ENCODE measurements at regions not wholly inside any gene's neighbourhood (a gene's known extent, or its start where the extent isn't known, plus 50 kb on each side); places are given as distances from the start of the nearest gene placed in this dataset.

DNA sequence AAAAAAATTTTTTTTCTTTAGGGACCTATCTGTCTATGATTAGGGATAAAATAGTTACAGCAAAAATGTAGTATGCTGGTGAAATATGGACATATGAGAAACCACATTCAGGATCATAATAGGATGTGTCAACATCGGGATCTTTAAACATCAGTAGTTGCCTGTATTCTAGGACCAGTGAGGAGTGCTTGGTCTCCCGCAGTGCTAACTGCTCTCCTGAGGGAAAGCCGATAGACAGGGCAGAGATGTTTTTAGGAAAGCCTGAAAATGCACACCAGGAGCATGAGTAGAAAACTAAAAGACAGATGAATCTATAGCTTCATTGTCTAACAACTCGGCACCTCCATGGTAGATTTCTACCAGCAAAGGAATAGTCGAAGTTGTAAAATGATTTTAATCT, 178.1 kb upstream of the SMIM31 start:
- Mint-ChIP-seq H3K4me3 (no peak overlapping the region), H3K4me1 (peaks cover 9% of the 10 kb centered on the region; the same call in 1 of the 2 replicates), H3K36me3 (no peaks in the 10 kb centered on the region), H3K27ac (no peak overlapping the region), H3K9me3 (peaks cover 18% of the 10 kb centered on the region), H3K27me3 (ENCODE audit: low read depth) (no peaks in the 10 kb centered on the region)
- ATAC-seq (no peak), DNase-seq (ENCODE audit: low spot score) (no peak)
- POLR2A ChIA-PET: no interaction called here
- CTCF ChIA-PET: no interaction called here
- TF ChIP-seq SOX15 (CRISPR knock-in tag; IDR thresholded peaks at IDR 0.05): no peak
- TF ChIP-seq, protein P1, sequence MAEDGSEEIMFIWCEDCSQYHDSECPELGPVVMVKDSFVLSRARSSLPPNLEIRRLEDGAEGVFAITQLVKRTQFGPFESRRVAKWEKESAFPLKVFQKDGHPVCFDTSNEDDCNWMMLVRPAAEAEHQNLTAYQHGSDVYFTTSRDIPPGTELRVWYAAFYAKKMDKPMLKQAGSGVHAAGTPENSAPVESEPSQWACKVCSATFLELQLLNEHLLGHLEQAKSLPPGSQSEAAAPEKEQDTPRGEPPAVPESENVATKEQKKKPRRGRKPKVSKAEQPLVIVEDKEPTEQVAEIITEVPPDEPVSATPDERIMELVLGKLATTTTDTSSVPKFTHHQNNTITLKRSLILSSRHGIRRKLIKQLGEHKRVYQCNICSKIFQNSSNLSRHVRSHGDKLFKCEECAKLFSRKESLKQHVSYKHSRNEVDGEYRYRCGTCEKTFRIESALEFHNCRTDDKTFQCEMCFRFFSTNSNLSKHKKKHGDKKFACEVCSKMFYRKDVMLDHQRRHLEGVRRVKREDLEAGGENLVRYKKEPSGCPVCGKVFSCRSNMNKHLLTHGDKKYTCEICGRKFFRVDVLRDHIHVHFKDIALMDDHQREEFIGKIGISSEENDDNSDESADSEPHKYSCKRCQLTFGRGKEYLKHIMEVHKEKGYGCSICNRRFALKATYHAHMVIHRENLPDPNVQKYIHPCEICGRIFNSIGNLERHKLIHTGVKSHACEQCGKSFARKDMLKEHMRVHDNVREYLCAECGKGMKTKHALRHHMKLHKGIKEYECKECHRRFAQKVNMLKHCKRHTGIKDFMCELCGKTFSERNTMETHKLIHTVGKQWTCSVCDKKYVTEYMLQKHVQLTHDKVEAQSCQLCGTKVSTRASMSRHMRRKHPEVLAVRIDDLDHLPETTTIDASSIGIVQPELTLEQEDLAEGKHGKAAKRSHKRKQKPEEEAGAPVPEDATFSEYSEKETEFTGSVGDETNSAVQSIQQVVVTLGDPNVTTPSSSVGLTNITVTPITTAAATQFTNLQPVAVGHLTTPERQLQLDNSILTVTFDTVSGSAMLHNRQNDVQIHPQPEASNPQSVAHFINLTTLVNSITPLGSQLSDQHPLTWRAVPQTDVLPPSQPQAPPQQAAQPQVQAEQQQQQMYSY (CRISPR knock-in tag; IDR thresholded peaks at IDR 0.05): no peak
- no peak for TF ChIP-seq EMX1 (CRISPR knock-in tag; IDR thresholded peaks at IDR 0.05)
- TF ChIP-seq ZNF263 (CRISPR knock-in tag; IDR thresholded peaks at IDR 0.05; ENCODE audit: low read depth): no peak
- TF ChIP-seq, protein P2, sequence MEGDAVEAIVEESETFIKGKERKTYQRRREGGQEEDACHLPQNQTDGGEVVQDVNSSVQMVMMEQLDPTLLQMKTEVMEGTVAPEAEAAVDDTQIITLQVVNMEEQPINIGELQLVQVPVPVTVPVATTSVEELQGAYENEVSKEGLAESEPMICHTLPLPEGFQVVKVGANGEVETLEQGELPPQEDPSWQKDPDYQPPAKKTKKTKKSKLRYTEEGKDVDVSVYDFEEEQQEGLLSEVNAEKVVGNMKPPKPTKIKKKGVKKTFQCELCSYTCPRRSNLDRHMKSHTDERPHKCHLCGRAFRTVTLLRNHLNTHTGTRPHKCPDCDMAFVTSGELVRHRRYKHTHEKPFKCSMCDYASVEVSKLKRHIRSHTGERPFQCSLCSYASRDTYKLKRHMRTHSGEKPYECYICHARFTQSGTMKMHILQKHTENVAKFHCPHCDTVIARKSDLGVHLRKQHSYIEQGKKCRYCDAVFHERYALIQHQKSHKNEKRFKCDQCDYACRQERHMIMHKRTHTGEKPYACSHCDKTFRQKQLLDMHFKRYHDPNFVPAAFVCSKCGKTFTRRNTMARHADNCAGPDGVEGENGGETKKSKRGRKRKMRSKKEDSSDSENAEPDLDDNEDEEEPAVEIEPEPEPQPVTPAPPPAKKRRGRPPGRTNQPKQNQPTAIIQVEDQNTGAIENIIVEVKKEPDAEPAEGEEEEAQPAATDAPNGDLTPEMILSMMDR (IDR thresholded peaks at IDR 0.05): no peak
- TF ChIP-seq ZNF671 (CRISPR knock-in tag; IDR thresholded peaks at IDR 0.05): no peak
- TF ChIP-seq NR1H2 (CRISPR knock-in tag; IDR thresholded peaks at IDR 0.05): no peak
- TF ChIP-seq MXD4 (CRISPR knock-in tag; IDR thresholded peaks at IDR 0.05; ENCODE audit: borderline replicate concordance): no peak
- TF ChIP-seq, protein P3, sequence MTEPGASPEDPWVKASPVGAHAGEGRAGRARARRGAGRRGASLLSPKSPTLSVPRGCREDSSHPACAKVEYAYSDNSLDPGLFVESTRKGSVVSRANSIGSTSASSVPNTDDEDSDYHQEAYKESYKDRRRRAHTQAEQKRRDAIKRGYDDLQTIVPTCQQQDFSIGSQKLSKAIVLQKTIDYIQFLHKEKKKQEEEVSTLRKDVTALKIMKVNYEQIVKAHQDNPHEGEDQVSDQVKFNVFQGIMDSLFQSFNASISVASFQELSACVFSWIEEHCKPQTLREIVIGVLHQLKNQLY (CRISPR knock-in tag; IDR thresholded peaks at IDR 0.05): no peak
- TF ChIP-seq OVOL2 (CRISPR knock-in tag; IDR thresholded peaks at IDR 0.05; ENCODE audit: borderline replicate concordance): no peak
- TF ChIP-seq CREB1 (CRISPR knock-in tag; IDR thresholded peaks at IDR 0.05): no peak
- TF ChIP-seq, protein P4, sequence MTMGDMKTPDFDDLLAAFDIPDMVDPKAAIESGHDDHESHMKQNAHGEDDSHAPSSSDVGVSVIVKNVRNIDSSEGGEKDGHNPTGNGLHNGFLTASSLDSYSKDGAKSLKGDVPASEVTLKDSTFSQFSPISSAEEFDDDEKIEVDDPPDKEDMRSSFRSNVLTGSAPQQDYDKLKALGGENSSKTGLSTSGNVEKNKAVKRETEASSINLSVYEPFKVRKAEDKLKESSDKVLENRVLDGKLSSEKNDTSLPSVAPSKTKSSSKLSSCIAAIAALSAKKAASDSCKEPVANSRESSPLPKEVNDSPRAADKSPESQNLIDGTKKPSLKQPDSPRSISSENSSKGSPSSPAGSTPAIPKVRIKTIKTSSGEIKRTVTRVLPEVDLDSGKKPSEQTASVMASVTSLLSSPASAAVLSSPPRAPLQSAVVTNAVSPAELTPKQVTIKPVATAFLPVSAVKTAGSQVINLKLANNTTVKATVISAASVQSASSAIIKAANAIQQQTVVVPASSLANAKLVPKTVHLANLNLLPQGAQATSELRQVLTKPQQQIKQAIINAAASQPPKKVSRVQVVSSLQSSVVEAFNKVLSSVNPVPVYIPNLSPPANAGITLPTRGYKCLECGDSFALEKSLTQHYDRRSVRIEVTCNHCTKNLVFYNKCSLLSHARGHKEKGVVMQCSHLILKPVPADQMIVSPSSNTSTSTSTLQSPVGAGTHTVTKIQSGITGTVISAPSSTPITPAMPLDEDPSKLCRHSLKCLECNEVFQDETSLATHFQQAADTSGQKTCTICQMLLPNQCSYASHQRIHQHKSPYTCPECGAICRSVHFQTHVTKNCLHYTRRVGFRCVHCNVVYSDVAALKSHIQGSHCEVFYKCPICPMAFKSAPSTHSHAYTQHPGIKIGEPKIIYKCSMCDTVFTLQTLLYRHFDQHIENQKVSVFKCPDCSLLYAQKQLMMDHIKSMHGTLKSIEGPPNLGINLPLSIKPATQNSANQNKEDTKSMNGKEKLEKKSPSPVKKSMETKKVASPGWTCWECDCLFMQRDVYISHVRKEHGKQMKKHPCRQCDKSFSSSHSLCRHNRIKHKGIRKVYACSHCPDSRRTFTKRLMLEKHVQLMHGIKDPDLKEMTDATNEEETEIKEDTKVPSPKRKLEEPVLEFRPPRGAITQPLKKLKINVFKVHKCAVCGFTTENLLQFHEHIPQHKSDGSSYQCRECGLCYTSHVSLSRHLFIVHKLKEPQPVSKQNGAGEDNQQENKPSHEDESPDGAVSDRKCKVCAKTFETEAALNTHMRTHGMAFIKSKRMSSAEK (CRISPR knock-in tag; IDR thresholded peaks at IDR 0.05; ENCODE audit: borderline replicate concordance): no peak
- no peak for TF ChIP-seq ZNF219 (CRISPR knock-in tag; IDR thresholded peaks at IDR 0.05; ENCODE audit: borderline replicate concordance)
- TF ChIP-seq ZNF317 (CRISPR knock-in tag; IDR thresholded peaks at IDR 0.05; ENCODE audit: borderline replicate concordance, low read depth): no peak
- no peak for TF ChIP-seq JAZF1 (CRISPR knock-in tag; IDR thresholded peaks at IDR 0.05)
- no peak for TF ChIP-seq ELF4 (CRISPR knock-in tag; IDR thresholded peaks at IDR 0.05; ENCODE audit: low read depth)
- no peak for TF ChIP-seq ZBTB21 (CRISPR knock-in tag; IDR thresholded peaks at IDR 0.05; ENCODE audit: borderline replicate concordance)
- no peak for TF ChIP-seq TCF7 (CRISPR knock-in tag; IDR thresholded peaks at IDR 0.05; ENCODE audit: low read depth)
- no peak for TF ChIP-seq FOXK1 (CRISPR knock-in tag; IDR thresholded peaks at IDR 0.05)
- TF ChIP-seq IRF2 (CRISPR knock-in tag; IDR thresholded peaks at IDR 0.05; ENCODE audit: borderline replicate concordance, low read depth): no peak

Data from WTC11 (cell line).